HTR-8/SVneo (cell line): ENCODE measurements at regions not wholly inside any gene's neighbourhood (a gene's known extent, or its start where the extent isn't known, plus 50 kb on each side); places are given as distances from the start of the nearest gene placed in this dataset.
"Not testable (repeated sequence)": the region's sequence is repeated elsewhere in the genome, so short reads cannot be mapped to it uniquely, and the experiment has no call there.

Experiments
- DNase-seq: peaks from one replicate; pipeline ENCODE4 v3.0.0; 2011; ENCODE audit warnings: low spot score, mixed read lengths; ENCODE audit not compliant: insufficient read length
- FAIRE-seq: peaks from 2 replicates; lab custom pipeline; 2011; peaks lifted over from hg19 to GRCh38; lab: Jason Lieb, UNC

DNA sequence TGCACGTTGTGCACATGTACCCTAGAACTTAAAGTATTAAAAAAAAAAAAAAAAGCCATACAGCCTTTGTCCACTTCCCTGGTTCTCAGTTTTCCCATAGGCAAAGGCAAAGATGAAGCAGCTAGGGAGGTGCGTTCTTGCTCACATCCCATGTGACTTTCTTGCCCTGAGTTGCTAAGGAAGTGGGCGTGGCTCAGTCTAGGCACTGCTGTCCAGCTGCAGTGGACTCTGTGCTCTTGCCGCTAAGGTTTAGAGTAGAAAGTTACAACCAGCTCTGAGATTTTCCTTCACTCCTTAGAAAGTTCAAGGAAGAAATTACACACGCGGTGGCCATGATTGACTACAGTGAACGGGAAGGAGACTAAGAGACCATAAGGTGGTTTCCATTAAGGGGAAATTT is 144.7 kb downstream of the NAA11 start:
- no peak for DNase-seq
- no peak for FAIRE-seq

DNA sequence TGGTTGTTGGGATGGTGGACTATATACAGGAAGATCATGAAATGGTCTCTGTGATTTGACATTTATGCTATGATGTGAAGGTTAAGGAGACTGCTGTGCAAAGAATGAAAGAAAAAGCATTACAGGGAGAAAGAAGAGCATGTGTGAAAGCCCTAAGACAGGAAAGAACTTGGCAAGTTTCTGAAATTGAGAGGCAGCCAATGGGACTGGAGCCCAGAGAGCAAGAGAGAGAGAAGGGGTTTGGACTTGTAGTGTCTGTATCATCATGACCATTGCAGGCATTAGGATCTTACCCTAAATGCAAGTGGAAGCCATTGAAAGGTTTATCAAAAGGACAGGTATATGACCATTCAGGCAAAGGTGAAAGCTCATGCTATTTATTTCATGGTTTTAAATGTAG is 147.1 kb downstream of the NAA11 start:
- no peak for FAIRE-seq

DNA sequence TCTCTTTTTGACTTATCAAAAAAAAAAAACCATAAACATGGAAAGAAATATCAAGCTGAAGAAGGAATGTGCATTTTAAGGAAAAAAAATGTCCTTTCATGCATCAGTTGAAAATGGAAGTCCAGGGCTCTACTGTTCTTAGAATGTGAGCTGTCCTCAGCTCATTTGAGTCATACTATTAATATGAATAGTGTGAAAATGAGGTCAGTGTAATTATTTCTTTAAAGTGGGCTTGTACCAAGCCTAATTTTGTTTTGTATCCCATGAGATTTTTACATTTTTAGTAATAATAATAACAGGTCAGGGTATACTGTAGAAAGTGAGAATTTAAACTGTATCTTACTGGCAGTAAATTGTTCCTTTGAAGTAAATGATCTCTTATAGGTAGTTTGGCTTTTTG is 148.5 kb downstream of the NAA11 start:
- FAIRE-seq: no peak
- DNase-seq: no peak

More for the DNA sequence above, 147.1 kb downstream of the NAA11 start:
- no peak for DNase-seq

DNA sequence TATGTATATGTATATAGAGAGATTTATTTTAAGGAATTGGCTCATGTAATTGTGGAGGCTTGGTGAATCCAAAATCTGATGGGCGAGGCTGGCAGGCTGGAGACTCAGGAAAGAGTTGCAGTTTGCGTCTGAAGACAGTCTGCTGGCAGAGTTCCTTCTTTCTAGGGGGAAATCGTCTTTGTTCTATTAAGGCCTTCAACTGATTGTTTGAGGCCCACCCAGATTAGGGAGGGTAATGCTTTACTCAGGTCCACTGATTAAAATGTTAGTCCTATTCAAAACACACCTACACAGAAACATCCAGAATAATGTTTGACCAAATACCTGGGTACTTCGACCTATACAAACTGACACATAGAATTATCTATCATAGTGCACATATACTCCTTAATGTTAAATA is 149.5 kb downstream of the NAA11 start:
- FAIRE-seq (no peak), DNase-seq (no peak)

DNA sequence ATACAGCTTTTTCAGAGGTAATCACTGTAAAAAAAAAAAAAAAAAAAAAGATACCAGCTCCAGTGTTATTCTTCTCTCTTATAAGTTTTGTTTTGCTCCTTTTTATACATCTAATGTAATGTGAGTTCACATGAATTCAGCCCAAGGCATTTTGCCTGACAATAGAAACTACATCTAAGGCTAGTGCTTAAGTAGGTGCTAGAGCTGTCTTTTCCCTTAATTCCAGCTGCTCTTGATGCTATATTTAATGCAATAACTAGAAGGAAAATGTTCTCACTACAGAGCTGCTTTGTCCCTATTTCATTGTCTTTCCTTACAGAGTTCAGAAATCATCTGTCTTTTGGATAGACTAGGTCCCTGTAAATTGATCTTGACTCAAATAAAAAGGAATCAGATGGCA is 150.1 kb downstream of the NAA11 start:
- no peak for FAIRE-seq
- no peak for DNase-seq

DNA sequence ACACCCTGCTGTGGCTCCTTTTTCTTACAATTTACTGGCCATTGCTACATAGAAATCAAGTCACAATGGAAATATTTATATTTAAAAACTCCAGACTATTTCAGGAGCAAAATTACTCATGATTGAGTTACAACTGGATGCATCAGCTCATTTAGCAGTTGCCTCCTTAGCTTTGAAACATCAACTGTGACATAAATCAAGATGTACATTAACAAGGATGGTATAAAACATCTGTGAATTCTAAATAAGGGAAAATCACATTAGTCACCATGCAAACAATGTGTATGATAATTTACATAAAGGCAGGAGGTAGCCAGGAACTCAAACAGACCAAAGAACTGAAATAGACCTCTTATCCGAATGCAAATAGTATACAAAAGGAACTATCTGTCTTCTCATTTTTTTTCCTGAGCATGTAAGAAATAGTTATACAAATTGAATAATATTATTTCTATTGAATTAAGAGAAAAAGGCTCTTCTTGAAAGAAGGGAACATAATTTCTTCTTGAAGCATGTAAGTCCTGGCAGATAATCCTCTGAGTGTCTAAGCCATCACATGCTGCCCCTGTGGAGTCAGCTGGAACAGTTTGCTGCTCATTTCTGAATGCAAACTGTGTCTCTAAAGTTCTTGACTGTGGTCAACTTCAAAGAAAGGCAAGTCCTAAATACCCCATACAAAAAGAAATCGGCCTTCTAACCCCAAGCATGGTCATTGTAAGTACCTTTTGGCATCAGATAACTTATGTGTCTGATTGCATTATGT is 151.2 kb downstream of the NAA11 start:
- DNase-seq (no peak), FAIRE-seq (no peak)

DNA sequence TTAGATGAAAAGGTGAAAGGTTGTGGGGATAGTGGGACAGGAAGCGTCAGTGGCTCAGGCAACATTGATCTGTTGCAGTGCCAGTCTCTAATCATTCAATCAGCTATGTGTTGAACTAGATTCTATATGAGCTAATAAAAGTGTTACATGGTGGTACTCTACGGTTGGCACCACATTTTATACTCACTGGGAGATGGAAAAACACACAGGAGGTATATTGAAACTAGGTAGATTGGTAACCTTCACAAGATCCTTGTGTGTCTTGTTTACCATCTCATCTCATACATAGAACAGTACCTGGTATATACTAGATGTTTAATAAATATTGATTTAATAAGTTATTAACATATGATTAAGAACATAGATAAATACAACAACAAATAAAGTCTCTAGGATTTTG is 152.7 kb downstream of the NAA11 start:
- FAIRE-seq: no peak
- no peak for DNase-seq

DNA sequence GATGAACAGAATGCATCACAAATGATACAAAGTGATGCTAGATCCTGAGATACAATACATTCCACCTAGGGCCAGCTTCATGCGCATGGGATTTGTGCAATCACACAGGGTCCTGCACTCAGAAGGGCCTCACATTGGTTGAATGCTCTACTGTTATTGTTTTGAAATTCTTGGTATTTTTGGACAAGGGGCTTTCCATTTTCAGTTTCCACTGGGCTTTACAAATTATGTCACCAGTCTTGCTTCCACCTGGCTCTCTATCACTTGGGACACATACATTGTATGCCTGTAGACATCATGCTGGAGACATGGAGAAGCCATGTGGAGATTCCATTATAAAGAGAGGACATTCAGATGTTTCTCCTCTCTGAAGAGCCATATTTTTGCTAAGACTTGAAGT is 155.8 kb downstream of the NAA11 start:
- no peak for DNase-seq
- FAIRE-seq: no peak

DNA sequence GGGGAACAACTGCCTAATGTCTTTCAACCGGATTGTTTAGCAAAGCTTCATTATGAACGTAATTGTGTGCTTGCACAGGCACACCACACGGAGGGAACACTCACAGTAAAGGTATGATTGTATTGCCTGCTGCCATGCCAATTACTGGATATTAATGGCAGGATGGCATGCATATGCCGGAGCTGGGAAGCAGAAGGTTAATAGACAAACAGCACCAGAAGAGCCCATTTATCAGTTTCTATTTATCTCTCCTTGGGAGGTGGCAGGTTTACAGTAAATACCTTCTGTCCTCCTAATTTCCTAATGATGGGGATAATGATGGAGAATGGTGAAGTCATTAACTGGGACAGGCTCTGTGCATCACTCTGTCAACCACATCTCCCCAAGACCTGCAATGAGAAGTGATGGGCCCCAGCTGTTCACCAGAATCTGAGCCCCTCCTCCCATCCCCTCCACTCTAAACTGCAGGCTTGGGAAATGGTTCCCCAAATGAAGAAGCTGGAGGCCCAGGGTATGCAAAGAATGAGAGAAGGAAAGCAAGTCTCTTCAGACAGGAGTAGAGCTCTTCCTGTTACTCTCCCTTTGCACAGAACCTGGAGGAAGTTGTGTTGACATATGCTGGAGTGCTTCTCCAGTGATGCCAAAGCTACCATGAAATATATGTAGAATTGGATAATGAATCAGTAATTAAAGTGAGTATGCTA is 160.8 kb downstream of the NAA11 start:
- DNase-seq (no peak), FAIRE-seq (no peak)

DNA sequence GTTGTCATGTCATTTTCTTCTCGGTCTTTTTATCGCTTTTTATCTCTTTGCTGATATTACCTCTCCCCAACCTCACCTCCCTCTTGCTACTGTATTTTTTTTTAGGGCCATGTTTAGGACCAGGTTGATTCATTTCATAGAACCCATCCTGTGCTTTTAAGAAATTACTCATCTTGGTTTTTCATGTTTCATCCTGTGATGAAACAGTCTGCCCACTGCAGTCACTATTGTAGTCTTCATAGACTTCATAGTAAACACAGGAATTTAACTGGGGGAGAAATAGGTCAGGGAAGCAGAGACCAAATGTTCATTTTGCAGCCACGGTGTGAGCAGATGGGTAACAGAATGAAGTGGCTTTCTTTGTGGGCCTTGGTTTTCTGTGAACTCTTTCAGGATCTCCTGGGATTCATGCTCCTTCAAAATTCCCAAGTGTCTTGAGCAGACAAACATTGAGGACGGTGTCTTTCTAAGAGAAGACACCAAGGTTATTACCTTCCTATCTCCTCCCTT is 161.8 kb downstream of the NAA11 start:
- FAIRE-seq (no peak), DNase-seq (no peak)

DNA sequence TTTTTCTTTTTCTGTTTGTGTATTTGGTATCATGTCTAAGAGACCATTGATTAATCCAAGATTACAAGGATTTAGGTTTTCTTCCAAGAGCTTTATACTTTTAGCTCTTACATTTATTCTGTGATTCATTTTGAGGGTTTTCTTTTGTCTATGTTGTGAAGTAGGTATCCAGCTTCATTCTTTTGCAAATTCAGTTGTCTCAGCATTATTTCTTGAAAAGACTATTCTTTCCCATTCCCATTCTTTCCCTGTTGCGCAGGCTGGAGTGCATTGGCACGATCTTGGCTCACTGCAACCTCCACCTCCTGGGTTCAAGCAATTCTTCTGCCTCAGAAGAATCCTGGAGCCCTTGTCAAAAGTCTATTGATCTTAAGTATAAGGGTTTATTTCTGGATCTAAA is 164.9 kb downstream of the NAA11 start:
- DNase-seq (no peak), FAIRE-seq (no peak)

DNA sequence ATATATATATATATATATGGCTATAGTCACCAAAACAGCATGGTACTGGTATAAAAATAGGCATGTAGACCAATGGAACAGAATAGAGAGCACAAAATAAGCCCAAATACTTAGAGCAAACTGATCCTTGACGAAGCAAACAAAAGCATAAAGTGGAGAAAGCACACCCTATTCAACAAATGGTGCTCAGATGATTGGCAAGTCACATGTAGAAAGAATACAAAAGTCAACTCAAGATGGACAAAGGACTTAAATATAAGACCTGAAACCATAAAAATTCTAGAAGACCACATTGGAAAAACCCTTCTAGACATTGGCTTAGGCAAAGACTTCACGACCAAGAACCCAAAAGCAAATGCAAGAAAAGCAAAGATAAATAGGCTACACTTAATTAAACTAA is 167.2 kb downstream of the NAA11 start:
- not testable (repeated sequence) for DNase-seq, FAIRE-seq

DNA sequence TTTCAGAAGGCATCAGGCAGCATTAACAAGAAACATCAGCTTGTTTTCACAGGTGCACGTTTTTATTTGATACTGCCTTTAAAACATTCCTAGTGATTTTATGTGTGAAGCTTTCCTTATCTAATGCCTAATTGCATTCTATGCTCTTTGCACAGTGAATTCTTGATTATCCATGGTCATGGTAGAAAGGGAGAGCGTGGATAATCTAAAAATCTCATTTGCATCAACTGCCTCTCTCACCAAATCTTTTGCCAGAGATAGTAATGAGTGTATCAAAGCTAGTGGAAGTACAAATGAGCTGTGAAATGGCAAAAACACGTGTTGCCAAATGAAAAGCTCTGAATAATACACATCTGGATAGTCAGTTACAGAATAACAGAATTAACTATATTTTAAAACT is 170.5 kb downstream of the NAA11 start:
- no peak for DNase-seq
- FAIRE-seq: no peak

DNA sequence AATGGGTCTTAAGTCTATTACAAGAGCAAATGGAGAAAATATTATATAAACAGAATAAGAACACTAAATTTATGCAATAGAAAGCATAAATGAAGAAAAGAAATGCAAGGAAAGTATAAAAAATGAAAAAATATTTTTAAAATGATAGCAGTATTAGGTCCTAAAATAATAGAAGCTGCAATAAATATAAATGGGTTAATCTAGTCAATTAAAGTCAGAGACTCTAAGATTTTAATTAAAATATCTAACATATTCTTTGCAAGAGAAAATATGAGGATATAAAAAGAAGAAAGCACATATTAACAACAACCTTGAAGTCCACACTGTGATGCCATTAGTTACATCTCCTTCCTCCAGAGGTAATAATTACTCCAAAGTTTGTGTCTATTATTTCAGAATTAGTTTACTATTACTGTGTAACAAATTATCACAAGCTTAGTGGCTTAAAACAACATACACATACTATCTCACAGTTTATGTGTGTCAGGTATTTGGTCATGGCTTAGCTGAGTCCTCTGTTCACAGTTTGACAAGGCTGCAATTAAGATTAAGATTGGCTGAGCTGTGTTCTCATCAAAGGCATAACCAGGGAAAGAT is 174.9 kb downstream of the NAA11 start:
- no peak for DNase-seq
- FAIRE-seq: no peak

DNA sequence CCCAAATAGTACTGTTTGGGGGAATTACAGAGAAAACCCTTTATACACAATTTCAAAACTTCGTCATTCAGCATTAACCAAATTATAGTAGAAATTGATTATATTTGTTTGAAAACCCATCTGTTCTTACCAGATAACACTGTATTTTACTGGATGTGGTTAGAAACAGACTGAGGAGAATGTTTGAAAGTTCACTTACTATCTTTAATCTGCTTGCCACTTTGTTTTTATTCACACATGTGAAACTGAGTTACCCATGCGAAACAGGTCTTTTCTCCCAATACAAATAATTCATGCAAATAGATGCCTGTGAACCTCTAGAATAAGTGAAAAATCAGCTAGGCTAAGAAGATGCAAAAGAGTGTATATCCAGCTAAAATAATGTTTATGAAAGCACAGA is 177.5 kb downstream of the NAA11 start:
- no peak for FAIRE-seq
- DNase-seq: no peak

DNA sequence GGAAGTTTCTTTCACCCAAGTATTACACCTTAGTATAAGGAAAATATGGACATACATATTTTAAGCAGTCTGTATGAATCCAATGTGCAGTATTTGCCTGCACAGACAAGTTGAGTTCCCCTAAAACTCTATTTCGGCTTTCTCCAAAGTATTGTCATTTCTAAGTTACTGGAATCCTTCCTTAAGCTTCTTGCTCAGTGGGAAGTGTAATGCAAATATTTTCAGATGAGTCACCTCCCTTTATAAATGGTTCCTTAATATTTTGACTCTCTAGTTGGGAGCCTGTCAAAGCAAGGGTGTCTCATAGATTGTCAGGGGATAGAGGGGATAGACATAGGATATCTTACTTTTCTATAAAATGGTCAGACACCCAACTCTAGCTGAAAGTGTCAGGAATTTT is 178.6 kb downstream of the NAA11 start:
- FAIRE-seq (no peak), DNase-seq (no peak)

DNA sequence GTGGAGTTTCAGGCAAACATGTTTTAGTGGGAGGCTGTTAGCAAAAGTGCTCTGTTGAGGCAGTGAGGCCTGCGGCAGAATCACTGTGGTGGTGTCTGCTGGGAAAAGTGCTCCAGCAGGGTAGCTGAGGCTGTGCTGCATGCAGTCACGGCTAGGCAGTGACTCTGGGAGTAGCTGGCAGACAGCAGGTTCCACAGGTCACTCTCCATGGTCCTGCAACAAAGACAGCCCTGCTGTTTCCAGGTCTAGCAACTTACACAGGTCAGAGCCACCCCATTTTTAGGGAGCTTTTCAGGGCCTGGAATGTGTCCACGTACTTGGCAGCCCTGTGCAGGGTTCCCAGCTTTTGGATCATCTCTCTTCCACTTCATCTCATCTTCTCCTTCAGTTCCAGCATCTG is 184.3 kb downstream of the NAA11 start:
- FAIRE-seq: no peak

DNA sequence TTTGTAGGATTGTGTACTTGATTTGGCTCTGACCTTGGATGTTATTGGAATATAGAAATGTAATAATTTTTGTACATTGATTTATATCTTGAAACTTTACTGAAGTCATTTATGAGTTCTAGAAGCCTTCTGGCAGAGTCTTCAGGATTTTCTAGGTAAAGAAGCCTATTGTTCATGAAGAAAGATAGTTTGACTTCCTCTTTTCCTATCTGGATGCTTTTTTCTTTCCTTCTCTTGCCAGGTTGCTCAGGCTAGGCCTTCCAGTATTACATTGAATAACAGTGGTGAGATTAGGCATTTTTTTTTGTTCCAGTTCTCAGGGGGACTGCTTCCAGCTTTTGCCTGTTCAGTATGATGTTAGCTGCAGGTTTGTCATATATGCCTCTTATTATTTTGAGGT is 191.1 kb downstream of the NAA11 start:
- DNase-seq (no peak), FAIRE-seq (no peak)

More for the DNA sequence above, 184.3 kb downstream of the NAA11 start:
- DNase-seq: no peak

DNA sequence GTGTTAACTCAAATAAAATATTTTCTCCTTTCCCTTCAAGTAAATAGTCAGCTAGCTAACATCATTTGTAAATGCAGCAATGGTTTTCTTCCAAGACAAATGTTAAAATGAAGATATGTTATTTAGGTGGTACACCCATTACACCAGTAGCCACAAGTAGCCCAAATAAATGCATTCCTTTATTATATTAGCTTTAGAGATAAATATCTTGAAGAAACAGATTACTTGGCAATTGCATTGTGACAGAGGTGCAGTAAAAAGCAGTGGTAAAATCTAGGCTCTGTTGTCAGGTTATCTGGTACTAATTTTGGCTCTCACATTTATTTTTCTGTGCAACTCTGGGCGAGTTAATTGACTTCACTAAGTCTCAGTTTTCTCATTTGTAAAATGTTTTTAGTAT is 193.0 kb downstream of the NAA11 start:
- FAIRE-seq (no peak), DNase-seq (no peak)

DNA sequence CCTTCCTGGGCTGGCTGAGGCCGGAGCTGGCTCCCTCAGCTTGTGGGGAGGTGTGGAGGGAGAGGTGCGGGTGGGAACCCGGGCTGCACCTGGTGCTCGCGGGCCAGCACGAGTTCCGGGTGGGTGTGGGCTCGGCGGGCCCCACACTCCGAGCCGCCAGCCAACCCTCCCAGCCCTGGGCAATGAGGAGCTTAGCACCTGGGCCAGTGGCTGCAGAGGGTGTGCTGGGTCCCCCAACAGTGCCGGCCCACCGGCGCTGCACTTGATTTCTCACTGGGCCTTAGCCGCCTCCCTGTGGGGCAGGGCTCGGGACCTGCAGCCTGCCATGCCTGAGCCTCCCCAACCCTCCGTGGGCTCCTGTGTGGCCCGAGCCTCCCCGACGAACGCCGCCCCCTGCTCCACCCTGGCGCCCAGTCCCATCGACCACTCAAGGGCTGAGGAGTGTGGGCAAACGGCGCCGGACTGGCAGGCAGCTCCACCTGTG is 182.7 kb upstream of the PAQR3 start:
- no peak for FAIRE-seq

DNA sequence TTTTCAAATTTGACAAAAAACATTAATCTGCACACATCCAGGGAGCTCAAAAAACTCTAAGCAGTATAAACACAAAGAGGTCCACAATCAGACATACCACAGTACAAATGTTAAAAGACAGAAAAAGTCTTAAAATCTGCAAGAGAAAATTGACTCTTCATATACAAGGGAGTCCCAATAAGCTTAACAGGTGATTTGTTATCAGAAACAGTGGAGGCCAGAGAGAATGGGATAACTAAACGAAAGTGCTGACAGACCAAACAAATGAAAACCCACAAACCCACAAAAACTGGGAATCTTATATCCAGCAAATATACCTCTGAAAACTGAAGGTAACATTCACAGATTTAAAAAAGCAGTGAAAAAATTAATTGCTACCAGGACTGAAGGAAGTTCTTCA is 182.0 kb upstream of the PAQR3 start:
- FAIRE-seq: no peak
- DNase-seq: no peak

More for the DNA sequence above, 182.7 kb upstream of the PAQR3 start:
- no peak for DNase-seq
